ENCODE measurements at regions not wholly inside any gene's neighbourhood (a gene's known extent, or its start where the extent isn't known, plus 50 kb on each side); places are given as distances from the start of the nearest gene placed in this dataset.

- TF ChIP-seq CTCF (IDR thresholded peaks at IDR 0.05 in 4 of 5, conservative IDR thresholded peaks at IDR 0.05 in 1 of 5) (no peak), POLR2A (IDR thresholded peaks at IDR 0.05) (no peak)
Measured at GRCh38 chr18:11517704-11518103, 91.7 kb upstream of the SLC35G4 start.

Measured in gastrocnemius medialis (tissue), 4 donors.